ENCODE measurements at regions not wholly inside any gene's neighbourhood (a gene's known extent, or its start where the extent isn't known, plus 50 kb on each side); places are given as distances from the start of the nearest gene placed in this dataset.
"Not testable (repeated sequence)": the region's sequence is repeated elsewhere in the genome, so short reads cannot be mapped to it uniquely, and the experiment has no call there.

DNA sequence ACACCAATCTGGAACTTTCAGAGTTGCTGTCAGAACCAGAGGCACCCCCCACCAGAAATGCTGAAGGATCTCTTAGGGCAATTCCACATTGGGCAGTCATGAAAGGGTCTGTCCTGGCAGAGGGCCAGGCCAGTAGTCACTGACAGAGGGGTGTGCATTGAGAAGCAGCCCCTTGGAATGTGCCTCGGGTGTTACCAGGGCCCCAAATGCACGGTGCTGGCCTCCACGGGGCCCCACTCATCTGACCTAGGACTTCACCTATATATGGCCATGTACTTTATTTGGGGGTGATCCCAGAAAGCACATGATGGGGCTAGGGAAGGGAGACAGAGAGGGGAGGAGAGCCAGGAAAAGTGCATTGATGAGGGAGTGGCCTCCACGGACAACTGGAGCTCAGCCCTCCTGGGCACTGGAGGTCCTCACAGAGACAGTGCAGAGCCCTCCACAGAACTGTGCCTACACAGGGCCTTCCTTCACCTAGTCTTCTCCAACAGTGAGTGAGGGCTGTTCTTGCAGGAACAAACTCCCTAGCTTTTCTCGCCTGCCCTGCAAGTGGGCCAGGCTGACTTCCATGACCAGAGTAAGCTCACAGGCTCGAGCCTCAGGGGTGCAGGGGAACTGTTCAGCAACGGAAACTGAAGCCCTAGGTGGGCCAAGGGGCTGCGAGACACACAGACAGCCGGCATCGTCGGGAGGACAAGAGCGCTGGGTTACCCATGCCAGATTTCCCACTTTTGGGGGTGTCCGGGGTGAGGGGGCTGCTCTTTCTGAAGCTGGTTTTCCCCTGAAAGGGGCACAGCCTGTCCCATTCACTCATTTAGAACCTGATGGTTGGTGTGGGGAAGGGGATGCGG lies 136.2 kb downstream of the HMX1 start:
- no peak for DNase-seq (ENCODE audit: low spot score)

DNA sequence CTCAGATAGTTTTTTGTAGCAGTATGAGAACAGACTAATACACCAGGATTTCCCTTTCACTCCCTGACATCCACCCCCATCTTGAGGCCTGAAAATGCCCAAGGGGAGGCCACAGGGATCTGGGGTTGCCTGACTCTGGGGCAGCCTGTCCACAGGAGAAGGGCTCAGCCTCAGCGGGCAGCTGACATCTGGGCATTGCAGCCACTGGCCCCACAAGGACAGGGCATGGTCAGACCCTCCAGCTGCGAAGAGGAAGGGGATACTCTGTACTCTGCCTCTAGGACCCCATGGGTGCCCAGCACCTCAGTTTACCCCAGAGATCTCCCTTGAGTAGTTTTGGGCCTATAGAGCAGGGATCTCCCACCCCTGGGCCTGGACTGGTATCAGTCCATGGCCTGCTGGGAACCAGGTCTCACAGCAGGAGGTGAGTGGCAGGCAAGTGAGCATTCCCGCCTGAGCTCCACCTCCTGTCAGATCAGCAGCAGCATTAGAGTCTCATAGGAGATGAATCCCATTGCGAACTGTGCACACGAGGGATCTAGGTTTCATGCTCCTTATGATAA lies 138.9 kb downstream of the HMX1 start:
- DNase-seq (ENCODE audit: low spot score), result no peak

DNA sequence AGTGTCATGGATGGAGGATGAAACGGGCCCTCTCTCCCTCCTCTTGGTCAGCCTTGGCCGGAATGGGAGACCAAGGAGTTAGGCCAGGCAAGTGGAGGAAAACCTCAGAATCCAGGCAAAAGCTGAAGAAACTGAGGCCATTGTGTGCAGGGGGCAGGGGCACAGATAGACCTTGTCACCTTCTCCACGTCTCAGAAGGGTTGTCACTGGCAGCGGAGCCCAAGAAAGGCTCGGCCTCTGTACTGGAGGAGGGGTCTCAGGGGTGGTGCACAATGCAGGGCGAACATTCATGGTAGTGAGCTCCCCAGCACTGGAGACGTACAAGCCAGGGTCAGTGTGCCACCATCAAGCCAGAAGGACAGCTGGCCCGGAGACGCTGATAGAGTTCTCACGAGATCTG lies 139.5 kb downstream of the CPZ start:
- DNase-seq (ENCODE audit: low spot score), result no peak

DNA sequence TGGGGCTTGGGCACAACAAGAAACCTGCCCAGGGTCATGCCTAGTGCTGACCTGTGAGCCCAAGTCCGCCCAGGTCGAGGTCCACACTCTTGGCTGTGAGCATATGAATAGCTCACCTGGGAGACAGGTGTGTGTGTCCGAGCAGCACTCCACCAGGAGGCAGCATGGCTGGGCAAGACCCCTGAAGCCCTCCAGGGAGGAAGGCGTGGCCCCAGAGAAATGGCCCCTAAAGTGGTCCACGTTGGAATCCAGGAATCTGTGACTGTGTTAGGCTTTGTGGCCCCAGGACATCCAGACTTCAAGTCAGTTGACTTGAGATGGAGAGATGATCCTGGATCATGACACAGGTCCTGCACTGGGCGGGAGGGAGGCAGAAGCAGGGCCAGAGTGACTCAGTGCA lies 138.8 kb downstream of the CPZ start:
- DNase-seq (ENCODE audit: low spot score), result no peak

DNA sequence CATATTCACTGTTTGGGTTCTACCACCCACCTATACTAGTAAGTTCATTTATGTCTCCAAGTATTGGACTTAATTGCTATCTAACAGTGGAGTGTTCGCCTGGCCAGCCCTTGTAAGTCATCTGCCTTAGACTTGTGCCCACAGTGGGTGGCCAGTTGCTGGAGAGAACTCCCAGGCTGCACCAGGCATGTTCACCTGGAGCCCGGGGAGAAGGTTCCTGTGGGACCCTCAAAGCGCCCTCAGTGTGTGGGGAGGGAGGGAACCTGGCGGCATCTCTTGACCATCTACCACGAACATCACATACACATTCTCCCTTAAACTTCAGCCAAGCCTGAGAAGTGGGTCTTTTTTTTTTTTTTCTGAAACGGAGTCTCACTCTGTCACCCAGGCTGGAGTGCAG lies 138.1 kb downstream of the CPZ start:
- no peak for DNase-seq (ENCODE audit: low spot score)

DNA sequence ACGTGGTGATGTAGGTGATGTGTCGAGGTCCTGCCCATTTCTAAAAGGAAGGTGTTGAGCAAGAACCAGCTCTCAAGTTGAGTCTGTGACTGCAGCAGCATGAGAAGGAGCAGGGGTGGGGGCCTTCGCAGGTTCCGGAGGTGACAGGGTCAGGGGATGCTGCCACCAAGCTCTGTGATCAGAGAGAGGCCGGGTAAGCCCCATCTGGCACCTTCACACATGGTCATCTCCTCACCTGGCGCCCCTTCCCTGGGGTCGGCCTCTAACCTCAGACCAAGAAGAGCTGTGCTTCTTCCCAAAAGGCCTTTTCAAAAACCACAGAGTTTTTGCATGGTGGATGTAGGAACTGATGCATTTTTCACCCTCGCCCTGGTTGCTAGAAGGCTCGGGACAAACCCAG lies 137.6 kb downstream of the CPZ start:
- no peak for DNase-seq (ENCODE audit: low spot score)

DNA sequence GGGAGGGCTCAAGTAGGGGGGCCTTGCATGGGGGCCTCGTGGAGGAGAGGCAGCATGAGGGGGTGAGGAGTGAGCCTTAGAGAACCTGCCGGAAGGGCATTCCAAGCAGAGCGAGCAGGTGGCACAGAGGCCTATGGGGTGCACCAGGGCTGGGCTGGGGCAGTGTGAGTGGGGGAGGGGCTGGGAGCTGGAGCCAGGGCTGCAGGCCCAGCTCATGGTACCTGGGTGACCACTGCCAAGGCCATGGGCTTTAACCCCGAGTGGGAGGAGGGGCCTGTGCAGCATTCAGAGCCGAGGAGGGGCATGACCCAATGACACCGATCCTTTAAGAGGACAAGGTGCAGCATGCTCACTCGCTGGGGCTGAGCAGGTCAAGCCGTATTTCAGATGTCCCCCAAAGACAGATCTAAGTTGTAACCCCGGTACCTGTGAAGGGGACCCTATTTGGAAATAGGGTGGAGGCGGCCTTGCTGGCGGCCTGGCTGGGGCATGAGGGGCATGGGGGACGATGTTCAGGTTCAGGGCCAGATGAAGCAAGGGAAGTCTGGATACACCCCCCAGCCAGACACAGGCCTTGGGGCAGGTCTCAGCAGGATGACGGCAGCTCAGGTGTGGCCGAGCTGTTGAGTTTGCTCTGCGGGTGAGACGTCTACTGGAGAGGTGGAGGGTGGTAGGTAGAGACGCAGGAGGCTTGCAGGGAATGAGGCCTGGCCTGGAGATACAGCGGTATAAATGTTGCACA lies 137.0 kb downstream of the CPZ start:
- DNase-seq (ENCODE audit: low spot score), result no peak

DNA sequence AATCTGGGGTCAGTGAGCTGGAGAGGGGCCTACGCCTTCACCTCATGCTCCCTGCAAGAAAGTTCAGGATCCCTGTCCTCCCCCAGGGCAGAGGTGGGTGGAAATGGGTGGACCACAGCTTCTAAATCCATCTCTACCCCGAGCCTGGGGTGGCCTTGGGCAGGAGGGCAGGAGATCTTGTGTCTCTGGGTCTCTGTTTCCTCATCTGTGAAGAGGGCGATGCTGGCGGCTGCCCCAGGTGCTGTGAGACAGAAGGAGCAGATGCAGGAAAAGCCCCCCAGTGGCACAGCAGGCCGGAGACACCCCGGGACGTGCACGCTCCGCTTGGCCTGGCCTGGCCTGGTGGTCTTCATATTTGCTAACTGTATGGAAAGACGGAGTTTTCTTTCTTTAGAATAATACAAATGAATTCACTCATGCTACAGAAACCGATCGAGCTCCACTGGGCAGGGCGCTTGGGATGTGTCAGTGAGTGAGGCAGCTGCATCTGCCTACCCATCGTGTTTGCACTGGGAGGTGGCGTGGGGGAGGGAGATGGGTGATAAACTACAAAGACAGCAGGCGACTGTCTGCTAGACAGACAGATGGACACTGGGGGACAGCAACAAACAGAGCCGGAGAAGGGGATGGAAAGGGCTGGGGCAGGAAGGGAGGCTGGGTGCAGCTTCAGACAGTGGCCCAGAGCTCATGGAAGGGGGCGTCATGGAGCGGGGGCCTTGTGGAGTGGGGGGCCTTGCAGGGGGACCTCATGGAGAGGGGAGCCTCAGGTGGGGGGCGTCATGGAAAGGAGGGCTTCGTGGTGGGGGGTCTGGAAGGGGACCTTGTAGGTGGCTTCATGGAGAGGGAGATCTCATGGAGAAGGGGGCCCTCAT lies 136.2 kb downstream of the CPZ start:
- DNase-seq (ENCODE audit: low spot score), result no peak

DNA sequence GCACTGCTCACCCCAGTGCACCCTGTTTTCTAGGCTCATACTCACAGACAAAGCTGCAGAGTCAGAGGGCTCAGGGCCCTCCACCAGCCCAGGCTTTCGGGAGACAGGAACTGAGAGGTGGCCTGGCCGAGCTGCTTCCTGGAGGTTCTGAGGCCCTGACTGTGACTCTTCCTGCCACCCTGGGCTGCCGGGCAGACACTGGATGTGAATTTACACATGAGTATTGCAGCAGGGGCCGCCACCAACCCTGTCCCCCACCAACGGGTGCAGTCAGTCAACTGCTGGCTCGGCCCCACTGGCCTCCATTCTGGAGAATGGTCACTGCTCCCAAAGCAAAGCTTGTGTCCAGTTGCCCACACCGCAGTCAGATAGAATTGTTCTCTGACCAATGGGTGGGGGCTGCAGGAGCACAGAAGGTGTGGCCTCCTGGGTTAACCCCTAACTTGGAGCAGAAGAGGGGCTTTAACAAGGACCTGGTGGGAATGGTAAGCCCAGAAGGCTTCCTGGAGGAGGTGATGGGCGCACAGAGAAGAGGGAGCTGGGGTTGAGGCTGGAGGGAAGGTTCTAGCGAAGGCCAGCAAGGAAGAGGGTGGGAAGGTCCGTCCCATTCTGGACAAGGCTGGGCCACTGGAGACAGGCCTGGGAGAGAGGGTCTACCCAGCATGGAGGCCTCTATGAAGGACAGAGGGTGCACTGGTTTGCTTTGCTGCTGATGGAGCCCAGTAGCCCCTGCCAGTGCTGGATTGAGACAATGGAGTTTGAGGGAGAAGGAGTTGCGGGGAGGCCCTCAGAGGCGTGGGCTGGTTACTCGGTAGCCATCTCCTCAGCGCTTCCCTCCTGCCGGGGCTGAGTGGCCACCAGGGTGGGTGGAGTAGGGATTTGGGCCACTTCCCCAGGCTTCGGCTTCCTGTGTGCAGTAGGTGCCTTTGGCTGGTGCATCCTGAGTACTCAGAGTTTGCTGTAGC lies 135.3 kb downstream of the CPZ start:
- DNase-seq (ENCODE audit: low spot score), result no peak

DNA sequence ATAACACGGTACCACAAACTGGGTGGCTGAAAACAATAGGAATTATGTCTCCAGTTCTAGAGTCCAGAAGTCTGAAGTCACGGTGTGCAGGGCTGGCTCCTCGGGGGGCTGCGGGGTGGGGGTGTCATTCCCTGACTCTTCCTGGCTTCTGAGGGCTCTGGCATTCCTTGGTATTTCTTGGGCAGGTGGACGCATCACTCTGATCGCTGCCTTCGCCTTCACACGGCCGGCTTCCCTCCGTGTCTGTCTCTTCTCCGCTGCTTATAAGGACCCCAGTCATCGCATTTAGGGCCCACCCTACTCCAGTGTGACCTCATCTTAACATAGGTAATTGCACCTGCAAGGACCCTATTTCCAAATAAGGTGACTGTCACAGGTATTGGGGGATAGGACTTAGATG lies 134.6 kb downstream of the CPZ start:
- DNase-seq (ENCODE audit: low spot score), result no peak

DNA sequence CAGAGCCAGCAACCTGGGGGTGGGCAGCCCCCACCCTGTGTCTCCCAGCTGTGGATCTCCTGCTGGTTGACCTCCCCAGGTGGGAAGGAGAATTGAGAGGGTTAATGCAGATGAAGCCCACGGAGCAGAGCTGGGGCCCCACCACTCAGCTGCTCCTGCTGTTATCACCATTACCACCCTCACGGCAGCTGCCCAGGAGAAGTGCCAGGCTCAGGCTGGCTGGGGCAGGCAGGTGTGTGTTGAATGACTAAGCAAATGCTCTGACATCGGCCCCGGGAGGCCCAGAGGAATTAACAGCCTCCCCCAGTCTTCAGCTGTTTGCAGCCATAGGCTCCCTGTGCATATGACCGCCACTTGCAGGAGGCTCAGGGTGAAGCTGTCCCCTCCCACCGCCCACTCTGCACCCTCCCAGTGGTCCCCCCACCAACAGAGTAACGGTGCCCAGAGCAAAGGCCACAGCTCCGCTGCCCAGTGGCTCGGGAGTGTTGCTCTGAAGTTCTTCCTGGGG lies 133.8 kb downstream of the CPZ start:
- no peak for DNase-seq (ENCODE audit: low spot score)

DNA sequence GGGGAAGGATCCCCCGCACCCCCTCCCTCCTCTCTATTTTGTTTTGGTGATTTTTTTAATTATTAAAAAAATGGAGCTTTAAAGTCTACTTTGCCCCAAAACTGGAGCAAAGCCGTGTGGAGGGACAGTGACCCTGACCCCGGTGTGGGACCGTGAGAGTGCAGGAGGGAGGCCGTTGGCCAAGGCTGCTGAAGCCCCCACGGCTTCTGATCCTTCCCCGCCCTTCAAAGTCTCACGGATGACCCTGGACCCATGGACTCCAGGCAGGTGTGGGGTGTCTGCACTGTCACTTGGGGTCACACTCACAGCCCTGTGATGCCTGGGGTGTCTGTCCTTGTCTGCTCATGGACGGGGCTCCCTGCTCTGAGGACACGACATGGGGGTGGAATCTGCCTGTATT lies 133.3 kb downstream of the CPZ start:
- DNase-seq (ENCODE audit: low spot score), result no peak

DNA sequence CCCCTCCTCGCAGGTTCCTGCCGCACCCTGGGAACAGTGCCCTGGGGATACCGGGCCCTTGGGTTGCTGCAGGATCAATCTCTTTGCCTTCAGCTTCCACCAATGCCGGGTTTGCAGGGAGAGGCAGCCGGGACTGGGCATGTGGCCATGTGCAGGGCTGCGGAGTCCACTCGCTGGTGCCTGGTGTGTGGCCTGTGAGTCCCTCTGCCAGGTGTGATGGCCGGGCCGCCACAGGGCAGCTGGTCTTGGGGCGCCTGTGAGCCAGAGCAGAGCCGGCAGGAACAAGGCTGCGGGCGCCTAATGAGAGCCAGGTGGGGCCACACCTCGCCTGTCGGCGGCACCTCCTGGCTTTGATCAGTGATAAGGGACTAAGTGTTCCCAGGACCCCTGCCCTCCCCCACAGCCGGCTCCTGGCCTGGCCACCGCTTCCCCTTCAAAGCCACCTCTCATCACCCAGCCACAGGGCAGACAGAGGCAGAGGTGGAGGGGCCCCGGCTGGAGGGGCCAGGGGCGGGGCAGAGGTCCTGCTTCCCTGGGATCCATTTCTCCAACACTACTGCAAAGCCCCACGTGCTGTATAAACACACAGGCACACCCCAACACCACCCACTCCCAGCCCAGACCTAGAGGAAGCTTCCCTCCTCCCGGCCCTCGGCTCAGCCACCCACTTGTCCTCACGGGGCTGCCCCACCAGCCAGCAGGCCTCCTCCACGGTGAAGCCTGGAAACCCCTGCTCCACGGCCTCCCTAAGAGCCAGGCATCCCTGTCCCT lies 132.7 kb downstream of the CPZ start:
- DNase-seq (ENCODE audit: low spot score), result no peak

DNA sequence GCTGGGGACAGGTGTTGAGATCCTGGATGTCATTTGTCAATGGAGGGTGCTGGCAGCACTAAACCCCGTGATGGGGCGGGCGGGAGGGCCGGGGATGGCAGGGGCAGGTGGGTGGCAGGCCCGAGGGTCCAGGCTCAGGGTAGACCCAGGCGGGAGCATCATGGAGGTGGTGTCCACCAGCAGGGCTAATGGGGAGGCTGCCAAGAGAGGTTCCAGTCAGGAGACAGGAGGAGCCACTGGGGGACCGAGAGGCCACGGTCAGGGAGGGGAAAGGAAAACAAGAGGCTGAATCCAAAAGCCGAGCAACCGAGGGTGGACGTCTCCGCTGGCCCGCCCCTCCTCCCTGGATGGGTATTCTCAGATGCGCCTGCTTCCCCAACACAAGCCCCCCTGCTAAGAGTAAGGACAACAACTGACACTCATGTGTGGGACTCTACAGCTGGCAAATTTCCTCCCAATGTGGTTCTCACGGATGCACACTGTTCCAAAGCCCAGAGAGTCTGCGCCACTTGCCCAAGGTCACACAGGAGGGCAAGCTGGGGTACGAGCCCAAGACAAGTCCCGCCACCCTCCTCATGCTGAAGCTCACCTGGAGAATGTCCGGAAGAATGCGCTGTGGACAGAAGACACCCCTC lies 132.0 kb downstream of the CPZ start:
- no peak for DNase-seq (ENCODE audit: low spot score)

DNA sequence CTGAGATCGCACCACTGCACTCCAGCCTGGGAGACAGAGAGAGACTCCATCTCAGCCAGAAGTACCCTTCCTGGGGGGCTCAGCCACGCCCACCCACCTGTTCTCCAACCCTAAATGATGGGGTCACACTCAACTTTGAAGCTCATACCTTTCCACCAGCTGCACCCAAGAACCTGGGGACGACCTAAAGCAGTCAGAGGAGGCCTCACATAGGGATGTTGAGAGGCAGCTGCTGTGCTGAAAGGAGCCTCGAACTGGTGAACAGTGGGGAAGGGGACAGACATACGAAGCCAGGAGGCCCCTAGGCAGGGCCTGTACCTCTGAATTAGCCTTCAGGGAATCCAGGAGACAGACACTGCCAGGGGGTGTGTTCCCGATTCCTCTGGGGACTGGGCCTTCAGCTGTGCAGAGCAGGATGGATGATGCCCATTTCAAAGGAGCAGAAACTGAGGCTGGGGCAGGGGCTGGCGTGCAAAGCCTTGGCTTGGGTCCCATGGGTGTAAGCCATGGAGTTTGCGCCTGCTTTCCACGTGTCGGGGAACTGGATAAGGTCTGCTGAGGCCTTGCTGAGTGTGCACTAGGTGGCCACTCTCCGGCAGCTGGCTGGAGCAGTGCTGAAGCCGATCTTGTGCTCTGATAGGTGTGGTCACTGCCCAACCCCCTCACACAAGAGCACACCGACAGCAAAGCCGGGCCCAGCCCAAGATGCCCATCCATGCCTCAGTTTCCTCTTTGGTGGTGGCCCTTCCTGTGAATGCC lies 130.8 kb downstream of the CPZ start:
- no peak for DNase-seq (ENCODE audit: low spot score)

DNA sequence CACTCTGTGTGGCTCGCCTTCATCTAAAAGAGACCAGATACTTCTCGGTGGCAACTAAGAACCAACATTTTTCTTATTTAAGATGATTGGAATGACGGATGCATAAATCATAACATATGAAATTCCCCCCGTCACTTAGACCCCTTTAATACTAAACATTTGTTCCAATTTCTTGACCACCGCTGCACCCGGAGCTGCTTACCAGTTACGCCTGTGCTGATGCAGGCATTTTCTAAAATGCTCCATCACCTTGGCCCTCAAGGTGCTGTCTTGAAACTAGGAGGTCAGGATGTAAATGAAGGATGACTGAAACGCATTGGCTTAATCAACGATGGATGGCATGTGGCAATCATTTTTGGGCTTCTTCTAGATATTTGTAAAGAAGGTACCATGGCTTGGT lies 130.0 kb downstream of the CPZ start:
- no peak for DNase-seq (ENCODE audit: low spot score)

DNA sequence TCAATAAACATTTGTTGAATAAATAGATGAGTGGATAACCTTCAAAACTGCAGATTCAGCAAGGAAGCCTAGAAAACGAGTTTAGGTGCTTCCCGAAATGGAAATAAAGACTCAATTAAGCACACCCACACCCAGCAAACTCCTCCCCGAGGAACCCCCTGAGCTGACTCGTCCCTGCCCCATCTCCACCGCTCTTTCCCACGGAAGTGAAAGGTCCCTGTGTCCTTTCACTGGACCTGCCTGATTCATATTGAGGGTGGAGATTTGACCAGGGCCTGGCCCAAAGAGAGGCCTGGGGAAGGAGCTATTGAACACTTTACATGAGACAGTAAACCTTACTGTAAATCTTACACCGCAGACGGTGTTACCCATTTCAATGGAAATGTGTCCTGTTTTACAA lies 129.1 kb downstream of the CPZ start:
- no peak for DNase-seq (ENCODE audit: low spot score)

DNA sequence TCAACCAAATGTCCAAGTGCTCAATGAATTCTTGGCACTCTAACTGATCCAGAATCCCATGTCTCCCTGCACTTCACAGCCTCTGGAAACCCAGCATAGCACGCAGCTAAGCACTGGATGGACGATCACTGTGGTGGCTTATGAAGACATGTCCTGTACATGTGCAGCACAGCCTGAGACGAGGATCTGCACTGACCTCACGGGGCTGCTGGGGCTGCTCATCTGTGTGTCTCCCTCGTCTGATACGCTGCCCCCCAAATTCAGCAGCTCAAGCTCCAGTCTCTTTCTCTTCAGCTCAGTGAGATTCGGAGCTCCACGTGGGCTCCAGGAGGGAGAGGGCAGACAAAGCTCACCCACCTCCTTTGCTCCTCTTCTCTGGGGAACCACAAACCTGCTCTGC lies 126.9 kb downstream of the CPZ start:
- no peak for DNase-seq (ENCODE audit: low spot score)

DNA sequence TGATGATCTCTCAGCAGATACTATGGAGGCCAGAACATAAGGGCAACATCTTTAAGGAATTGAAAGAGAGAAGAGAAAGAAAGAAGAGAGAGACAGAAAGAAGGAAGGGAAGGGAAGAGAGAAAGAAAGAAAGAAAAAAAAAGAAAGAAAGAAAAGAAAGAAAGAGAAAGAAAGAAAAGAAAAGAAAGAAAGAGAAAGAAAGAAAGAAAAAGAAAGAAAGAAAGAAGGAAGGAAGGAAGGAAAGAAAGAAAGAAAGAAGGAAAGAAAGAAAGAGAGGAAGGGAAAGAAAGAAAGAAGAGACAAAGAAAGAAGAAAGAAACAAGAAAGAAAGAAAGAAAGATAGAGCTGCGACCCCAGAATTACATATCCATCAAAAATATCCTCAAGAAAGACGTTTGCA lies 124.9 kb downstream of the CPZ start:
- DNase-seq (ENCODE audit: low spot score), result not testable (repeated sequence)
